Stimulated activated CD8-positive, alpha-beta memory T cell treated with anti-CD3 and anti-CD28 coated beads, Interleukin-7, amount 100 ng/mL, for 24 hours (primary cell): ENCODE measurements at regions not wholly inside any gene's neighbourhood (a gene's known extent, or its start where the extent isn't known, plus 50 kb on each side); places are given as distances from the start of the nearest gene placed in this dataset.

ENCODE experiments used
- DNase-seq: peaks from one replicate; pipeline ENCODE4 v3.0.0-alpha.2; 2020; ENCODE audit warnings: low read depth

- no peak for DNase-seq
Observed at GRCh38 chr18:40789286-40789685, 1165.7 kb upstream of the PIK3C3 start.

DNA sequence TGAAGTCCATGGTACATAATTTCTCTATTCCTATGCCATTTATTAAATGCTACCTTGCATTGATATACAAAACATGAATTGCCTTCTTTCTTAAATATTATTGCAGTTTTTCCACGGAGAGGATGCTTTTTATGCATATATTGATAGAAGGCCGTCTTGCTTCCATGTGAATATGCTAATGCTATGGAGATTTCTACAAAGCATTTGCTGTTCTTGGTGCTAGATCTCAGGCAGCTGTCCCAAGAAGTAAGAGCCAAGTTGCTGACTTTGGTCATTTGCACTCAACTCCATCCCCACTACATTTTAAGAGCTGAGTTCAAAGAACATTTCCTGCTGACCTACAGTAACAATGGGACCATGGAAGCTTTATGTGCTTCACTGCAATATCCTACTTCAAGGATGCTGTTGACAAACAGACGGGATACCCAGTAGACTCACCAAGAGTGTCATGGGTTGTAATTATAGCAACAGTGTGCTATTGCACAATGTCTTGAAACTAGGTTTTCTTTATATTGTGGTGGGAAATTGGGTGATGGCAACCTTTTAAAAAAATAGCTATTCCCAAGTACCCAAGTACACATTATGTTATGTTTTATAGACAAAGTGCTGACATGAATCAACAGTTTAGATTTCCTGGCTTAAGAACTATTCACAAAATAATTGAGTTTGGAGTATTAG lies 1172.4 kb upstream of the PIK3C3 start:
- no peak for DNase-seq

GRCh38 chr18:40769786-40770185 lies 1185.2 kb upstream of the PIK3C3 start:
- DNase-seq: no peak

- no peak for DNase-seq
Observed at GRCh38 chr18:40760251-40760650, 1194.8 kb upstream of the PIK3C3 start.

GRCh38 chr18:40754477-40754876 lies 1200.6 kb upstream of the PIK3C3 start:
- no peak for DNase-seq

DNA sequence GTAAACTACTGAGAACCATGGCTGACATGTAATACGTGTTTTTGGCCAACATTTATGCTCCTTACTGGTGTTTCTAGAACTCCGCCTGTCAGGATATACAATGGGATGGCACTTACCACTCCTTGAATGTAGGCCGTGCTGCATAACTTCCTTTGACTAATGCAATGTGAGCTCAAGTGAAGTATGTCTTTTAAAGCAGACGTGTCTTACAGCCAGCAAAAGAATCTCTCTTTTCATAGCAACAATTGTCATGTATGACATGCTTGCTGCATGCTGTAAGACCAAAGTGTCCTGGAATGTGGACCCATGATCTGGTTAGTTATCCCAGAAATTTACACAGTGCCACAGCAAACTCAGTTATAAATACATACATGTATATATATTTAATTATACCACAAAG lies 1202.7 kb upstream of the PIK3C3 start:
- no peak for DNase-seq

DNA sequence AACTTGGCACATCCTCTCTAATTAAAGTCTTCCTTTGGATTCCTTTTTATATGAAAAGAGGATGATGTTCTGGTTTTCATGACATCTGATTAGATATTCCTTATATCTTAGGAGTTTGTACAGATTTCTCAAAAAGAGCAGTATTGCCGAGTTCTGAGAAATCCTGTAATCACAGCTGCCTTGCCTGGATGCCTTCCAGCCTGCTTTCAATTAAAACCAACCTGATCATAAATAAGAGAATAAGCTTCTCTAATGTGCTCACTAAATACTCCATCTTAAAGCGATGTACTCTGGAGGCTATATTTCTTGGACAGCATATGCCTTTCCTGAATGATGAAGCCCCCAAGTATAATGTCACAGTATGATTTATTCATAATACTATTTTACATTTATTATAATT lies 1203.8 kb upstream of the PIK3C3 start:
- no peak for DNase-seq

GRCh38 chr18:40739029-40739428 lies 1216.0 kb upstream of the PIK3C3 start:
- DNase-seq: no peak

- DNase-seq: no peak
Observed at GRCh38 chr18:40738321-40738880, 1216.6 kb upstream of the PIK3C3 start.

- no peak for DNase-seq
Observed at GRCh38 chr18:40708726-40709125, 1246.3 kb upstream of the PIK3C3 start.

DNA sequence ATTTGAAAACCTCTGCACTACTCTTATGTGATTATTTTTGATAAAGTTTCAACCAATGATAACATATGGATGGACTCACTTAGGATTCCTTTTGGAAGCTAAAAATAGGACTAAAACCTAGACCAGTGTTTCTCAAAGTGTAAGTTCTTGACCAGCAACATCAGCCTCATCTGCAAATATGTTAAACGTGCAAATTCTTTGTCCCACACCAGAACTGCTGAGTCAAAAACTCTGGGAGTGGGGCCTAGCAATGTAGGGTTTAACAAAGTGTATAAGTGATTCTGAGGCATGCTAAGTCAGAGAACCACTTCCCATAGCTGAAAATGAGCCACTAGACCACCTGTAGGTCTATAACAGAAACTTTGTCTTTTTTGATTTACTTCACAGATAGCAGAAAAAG lies 1247.2 kb upstream of the PIK3C3 start:
- DNase-seq: no peak

GRCh38 chr18:40698129-40698528 lies 1256.9 kb upstream of the PIK3C3 start:
- no peak for DNase-seq

DNA sequence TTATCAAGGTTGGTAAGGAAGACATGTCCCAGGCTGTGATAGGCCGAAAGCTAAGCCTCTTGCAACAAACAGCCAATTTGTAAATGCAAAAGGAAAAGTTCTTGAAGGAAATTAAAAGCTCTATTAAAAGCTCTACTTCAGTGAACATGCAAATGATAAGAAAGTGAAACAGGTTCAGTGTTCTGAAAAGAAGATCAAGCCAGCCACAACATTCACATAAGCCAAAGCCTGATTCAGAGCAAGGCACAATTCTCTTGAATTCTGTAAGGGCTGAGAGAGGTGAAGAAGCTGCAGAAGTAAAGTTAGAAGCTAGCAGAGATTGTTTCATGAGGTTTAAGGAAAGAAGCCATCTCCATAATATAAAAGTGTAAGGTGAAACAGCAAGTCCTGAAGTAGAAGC lies 1259.5 kb upstream of the PIK3C3 start:
- DNase-seq: no peak

GRCh38 chr18:40692871-40693270 lies 1262.2 kb upstream of the PIK3C3 start:
- DNase-seq: no peak

DNA sequence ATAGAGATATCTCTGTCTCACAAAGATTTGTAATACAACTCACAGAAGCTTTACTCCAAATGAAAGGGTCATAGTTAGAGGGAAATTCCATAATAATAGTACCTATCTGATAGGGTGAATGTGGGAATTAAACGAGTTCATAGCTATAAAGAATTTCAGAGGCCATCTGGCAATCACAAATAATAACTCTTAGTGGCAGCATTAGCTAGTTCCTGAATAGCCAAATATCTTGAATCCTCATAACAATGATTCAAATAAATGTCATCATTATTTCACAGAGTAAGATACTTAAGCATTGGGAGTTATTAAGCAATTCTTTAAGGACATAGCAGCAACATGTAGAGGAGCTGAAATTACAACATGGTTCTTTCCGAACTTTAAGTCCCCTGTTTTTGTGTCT lies 1265.0 kb upstream of the PIK3C3 start:
- DNase-seq: no peak

DNA sequence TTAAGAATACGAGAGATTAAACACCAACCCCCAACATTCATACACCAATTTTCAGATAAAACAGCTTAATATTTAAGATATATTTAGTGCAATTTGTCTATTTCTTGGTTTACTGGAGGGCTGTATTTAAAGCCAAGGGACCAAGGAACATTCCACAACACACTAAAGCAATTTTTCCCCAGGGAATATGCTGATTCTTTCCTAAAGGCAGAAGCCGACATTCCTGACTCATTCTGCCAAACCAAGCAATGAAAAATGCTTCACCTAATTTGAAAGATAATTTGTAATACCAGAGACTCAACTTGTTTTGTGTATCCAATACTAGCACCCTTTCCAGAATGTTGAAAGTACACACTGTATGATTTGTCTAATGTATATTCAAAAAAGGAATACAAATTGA lies 1267.6 kb upstream of the PIK3C3 start:
- DNase-seq: no peak

GRCh38 chr18:40686836-40687235 lies 1268.2 kb upstream of the PIK3C3 start:
- DNase-seq: no peak

DNA sequence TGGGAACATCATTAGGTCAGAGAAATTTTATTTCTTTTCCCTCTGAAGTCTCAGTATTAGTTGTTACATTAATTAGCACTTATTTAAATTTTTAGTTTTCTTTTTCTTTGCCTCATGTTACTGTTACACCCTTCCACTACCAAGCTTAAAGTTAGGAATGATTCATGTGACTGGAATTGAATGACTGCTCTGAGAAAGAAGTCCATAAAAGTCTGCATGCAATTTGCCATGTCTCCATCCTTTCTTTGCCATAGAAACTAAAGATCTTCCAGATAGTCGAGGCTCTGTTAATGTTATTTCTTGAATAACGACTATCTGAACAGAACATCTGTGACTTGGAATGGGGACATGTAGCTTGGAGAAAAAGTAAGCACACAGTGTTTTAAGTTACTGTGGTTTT lies 1269.8 kb upstream of the PIK3C3 start:
- no peak for DNase-seq

- DNase-seq: no peak
Observed at GRCh38 chr18:40678318-40678717, 1276.7 kb upstream of the PIK3C3 start.

DNA sequence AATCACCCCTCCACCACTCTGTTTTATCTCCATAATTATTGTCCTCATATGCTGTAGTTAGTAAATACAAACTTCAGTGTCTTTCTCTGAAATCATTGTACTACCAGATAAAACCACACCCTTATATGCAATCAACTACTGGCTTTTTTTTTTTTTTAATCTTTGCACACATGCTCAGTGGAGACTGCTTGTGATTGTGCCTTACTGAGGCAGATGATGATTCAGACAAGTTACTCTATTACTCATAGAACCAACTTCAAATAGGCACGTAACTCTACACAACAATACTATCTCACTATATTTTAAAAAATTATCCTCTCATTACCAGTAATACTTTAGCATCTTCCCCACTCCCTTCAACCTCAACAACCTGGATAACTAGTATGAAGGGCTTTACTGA lies 1278.4 kb upstream of the PIK3C3 start:
- DNase-seq: no peak

DNA sequence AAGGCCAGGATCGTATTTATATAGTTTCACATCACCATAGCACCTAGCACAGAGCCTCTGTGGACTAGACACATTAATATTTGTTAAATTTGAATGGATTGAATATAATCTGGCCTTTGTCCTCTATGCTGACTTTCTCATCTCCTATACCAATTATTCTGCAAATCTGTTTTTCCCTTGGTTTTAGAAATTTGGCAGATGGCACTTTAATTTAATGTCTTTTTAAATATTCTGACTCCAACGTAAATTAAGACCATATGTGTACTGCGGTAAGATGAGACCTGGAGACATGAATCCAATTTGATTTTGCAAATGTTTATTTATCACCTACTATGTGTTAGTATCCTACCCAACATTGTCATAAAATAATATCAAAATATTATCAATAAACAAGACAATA lies 1281.9 kb upstream of the PIK3C3 start:
- DNase-seq: no peak

DNA sequence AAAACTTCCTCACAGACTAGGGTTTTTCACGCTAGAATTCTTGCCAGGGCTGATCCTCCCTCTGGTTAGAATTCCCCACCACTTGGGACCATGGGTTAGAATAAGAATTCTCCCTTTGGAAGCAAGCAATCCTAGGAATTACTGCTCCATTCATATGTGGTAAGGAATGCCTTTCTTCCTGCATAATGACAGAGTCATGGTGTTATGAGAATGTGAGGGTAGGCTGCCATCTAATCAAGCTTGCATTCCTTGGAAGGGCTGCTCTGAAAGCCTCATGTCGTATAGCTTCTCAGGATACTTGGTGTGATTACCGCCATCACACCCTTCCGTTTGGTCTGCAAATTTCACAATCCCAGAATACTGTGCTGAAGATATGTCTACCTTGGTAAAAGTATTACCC lies 1282.4 kb upstream of the PIK3C3 start:
- no peak for DNase-seq

DNA sequence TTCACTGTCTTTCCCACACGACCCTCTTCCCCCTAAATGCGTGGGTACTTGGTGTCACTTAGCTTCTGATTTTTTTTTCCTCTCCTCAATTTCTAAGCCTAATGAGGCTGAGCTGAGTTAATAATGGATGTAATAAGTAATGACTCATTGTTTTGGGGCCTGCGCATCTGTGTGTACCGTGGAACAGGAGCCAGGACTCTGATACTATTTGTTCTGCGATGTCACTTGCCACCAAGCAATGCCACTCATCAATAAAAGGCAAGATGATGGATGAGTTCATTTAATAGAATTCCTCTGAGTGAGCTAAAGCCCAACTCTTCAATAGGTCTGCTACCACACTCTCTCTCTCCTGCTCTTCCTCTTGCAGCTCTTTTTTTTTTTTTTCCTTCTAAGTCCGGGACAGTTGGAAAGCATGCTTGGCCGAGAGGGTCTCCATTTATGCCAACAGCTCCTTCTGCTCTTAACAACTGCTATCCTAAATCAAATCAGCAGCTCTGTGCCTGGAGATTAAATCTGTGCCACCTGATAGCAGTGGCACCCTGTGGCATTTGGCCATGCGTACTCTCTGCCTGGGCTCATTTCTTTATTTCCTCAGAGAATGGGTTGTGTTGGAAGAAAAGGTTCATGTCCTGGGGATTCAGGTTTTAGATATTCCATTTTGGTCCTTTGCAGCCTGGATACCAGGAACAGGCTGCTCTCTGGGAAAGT lies 1284.2 kb upstream of the PIK3C3 start:
- DNase-seq: no peak
